Nephron (organoid): ENCODE measurements at regions not wholly inside any gene's neighbourhood (a gene's known extent, or its start where the extent isn't known, plus 50 kb on each side); places are given as distances from the start of the nearest gene placed in this dataset.

Source experiments
- H3K27ac Mint-ChIP-seq, 3 experiments: 2 replicates each; pipeline ENCODE4 v1.8.0; 2020; ENCODE audit warnings: mixed read lengths in 3 of 3, mild to moderate bottlenecking in 2 of 3, moderate library complexity in 1 of 3
- H3K27me3 Mint-ChIP-seq: 2 replicates; pipeline ENCODE4 v1.8.0; 2021; ENCODE audit warnings: low read depth, mild to moderate bottlenecking, moderate library complexity, mixed read lengths
- H3K36me3 Mint-ChIP-seq: 2 replicates; pipeline ENCODE4 v1.8.0; 2020; ENCODE audit warnings: low read depth, mixed read lengths
- H3K4me1 Mint-ChIP-seq: 2 replicates; pipeline ENCODE4 v1.8.0; 2020; ENCODE audit warnings: mixed read lengths
- H3K4me3 Mint-ChIP-seq, 3 experiments: 2 replicates each; pipeline ENCODE4 v1.8.0; 2020; ENCODE audit warnings: mild to moderate bottlenecking in 3 of 3, mixed read lengths in 3 of 3, moderate library complexity in 2 of 3
- H3K9me3 Mint-ChIP-seq: 2 replicates; pipeline ENCODE4 v1.8.0; 2020; ENCODE audit warnings: mixed read lengths
- TF ChIP-seq, protein P1 (sequence below), 3 experiments: fragments of 200-600 bp; sonication (generic); IDR thresholded peaks; one replicate each; pipeline ENCODE4 v1.5.0; 2021; ENCODE audit warnings: antibody characterized with exemption in 3 of 3; ENCODE audit not compliant: unreplicated experiment in 3 of 3

- no peaks in the 10 kb centered on the region for H3K4me1 Mint-ChIP-seq
- no peak overlapping the region for H3K4me3 Mint-ChIP-seq
- H3K27ac Mint-ChIP-seq = no peak overlapping the region
- no peaks in the 10 kb centered on the region for H3K36me3 Mint-ChIP-seq
- H3K27me3 Mint-ChIP-seq = peaks cover 15% of the 10 kb centered on the region
- H3K9me3 Mint-ChIP-seq = peaks cover 20% of the 10 kb centered on the region
- TF ChIP-seq, protein P1, sequence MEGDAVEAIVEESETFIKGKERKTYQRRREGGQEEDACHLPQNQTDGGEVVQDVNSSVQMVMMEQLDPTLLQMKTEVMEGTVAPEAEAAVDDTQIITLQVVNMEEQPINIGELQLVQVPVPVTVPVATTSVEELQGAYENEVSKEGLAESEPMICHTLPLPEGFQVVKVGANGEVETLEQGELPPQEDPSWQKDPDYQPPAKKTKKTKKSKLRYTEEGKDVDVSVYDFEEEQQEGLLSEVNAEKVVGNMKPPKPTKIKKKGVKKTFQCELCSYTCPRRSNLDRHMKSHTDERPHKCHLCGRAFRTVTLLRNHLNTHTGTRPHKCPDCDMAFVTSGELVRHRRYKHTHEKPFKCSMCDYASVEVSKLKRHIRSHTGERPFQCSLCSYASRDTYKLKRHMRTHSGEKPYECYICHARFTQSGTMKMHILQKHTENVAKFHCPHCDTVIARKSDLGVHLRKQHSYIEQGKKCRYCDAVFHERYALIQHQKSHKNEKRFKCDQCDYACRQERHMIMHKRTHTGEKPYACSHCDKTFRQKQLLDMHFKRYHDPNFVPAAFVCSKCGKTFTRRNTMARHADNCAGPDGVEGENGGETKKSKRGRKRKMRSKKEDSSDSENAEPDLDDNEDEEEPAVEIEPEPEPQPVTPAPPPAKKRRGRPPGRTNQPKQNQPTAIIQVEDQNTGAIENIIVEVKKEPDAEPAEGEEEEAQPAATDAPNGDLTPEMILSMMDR (IDR thresholded peaks at IDR 0.05; ENCODE audit: unreplicated experiment in 3 of 3) = no peak
These were observed 85.8 kb upstream of the MVB12B start for GRCh38 chr9:126240835-126241234.

- peaks cover 4% of the 10 kb centered on the region for H3K27me3 Mint-ChIP-seq
- peaks cover 22% of the 10 kb centered on the region for H3K9me3 Mint-ChIP-seq
- TF ChIP-seq, protein P1 (IDR thresholded peaks at IDR 0.05; ENCODE audit: unreplicated experiment in 3 of 3) = no peak
- H3K4me1 Mint-ChIP-seq = no peaks in the 10 kb centered on the region
- H3K27ac Mint-ChIP-seq = no peak overlapping the region
- no peak overlapping the region for H3K4me3 Mint-ChIP-seq
- H3K36me3 Mint-ChIP-seq = peaks cover 4% of the 10 kb centered on the region
These were observed 77.9 kb upstream of the MVB12B start for GRCh38 chr9:126248680-126249079.

DNA sequence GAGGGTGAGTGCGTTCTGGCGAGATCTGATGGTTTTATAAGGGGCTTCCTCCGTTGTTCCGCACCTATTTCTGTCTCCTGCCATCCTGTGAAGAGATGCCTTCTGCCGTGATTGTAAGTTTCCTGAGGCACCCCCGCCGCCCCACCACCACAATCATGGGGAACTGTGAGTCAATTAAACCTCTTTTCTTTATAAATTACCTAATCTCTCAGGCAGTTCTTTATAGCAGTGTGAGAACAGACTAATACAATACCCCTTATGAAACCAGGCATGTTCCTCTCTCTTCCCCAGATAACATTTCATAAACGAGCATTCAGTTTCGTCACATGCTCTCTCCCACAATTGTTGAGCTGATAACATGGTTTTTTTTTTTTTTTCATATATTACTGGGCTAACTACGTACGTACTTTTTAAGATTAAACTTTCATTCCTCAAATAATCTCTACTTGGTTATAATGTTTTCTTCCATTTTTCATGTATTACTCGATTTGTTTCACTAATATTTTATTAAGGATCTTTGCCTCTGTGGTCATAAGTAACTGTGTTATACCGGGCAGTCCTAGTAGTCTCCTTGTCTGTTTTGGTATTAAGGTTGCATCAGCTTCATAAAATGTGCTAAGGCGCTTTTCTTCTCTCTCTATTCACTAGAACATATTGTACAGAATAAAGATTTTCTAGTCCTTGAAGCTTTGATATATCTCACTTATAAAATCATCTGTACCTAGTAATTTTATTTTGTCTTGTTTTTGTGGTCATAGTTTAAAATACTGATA is 64.9 kb upstream of the MVB12B start:
- Mint-ChIP-seq H3K27me3 (peaks cover 20% of the 10 kb centered on the region), H3K27ac (no peak overlapping the region), H3K4me1 (no peaks in the 10 kb centered on the region), H3K9me3 (peaks cover 6% of the 10 kb centered on the region), H3K4me3 (no peak overlapping the region), H3K36me3 (no peaks in the 10 kb centered on the region)
- TF ChIP-seq, protein P1 (IDR thresholded peaks at IDR 0.05; ENCODE audit: unreplicated experiment in 3 of 3) = no peak

DNA sequence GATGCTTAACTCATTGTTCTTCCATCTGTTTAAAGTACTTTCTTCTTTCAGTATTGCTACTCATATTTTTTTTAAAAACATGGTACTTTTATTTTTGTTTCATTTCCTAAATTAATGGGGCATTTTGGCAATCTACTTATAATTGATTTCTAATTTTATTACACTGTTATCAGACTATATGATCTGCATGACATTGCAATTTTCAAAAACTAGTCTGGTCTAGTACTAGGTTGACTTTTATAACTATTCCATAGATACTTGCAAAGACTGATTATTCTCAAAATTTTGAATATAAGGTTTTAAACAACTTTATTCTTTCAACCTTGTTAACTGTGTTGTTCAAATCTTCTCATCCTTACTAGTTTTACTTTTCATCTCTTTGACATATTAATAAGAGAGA is 63.9 kb upstream of the MVB12B start:
- Mint-ChIP-seq H3K4me3 (no peak overlapping the region), H3K9me3 (peaks cover 6% of the 10 kb centered on the region), H3K27ac (no peak overlapping the region), H3K27me3 (peaks cover 20% of the 10 kb centered on the region), H3K36me3 (no peaks in the 10 kb centered on the region), H3K4me1 (no peaks in the 10 kb centered on the region)
- TF ChIP-seq, protein P1 (IDR thresholded peaks at IDR 0.05; ENCODE audit: unreplicated experiment in 3 of 3) = no peak

DNA sequence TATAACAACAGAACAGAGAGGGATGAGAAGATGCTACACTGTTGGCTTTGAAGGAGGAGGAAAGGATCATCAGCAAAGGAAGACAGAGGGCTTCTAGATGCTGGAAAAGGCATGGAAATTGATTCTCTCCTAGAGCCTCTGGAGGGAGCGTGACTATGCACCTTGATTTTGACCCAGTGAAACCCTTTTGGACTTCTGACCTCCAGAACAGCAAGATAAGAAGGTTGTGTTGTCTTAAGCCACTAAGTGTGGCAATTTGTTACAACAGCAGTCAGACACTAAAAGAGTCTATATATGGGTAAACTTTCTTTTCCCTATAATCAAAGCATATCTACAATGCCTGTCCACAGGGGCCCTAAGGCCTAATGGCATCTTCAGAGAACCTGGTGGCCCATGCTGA is 56.1 kb upstream of the MVB12B start:
- H3K27ac Mint-ChIP-seq = no peak overlapping the region
- H3K27me3 Mint-ChIP-seq = peaks cover 4% of the 10 kb centered on the region
- no peak overlapping the region for H3K4me3 Mint-ChIP-seq
- no peaks in the 10 kb centered on the region for H3K36me3 Mint-ChIP-seq
- H3K9me3 Mint-ChIP-seq = peaks cover 18% of the 10 kb centered on the region
- TF ChIP-seq, protein P1 (IDR thresholded peaks at IDR 0.05; ENCODE audit: unreplicated experiment in 3 of 3) = no peak
- H3K4me1 Mint-ChIP-seq = peaks cover 7% of the 10 kb centered on the region
